HG03135 (cell line): ENCODE measurements at regions not wholly inside any gene's neighbourhood (a gene's known extent, or its start where the extent isn't known, plus 50 kb on each side); places are given as distances from the start of the nearest gene placed in this dataset.
"Not testable (repeated sequence)": the region's sequence is repeated elsewhere in the genome, so short reads cannot be mapped to it uniquely, and the experiment has no call there.

Source experiments
- ATAC-seq: cut with Tn5 transposase; IDR thresholded peaks from one replicate; pipeline ENCODE4 v1.9.1; 2021; ENCODE audit warnings: mild to moderate bottlenecking, moderate library complexity; ENCODE audit not compliant: unreplicated experiment

DNA sequence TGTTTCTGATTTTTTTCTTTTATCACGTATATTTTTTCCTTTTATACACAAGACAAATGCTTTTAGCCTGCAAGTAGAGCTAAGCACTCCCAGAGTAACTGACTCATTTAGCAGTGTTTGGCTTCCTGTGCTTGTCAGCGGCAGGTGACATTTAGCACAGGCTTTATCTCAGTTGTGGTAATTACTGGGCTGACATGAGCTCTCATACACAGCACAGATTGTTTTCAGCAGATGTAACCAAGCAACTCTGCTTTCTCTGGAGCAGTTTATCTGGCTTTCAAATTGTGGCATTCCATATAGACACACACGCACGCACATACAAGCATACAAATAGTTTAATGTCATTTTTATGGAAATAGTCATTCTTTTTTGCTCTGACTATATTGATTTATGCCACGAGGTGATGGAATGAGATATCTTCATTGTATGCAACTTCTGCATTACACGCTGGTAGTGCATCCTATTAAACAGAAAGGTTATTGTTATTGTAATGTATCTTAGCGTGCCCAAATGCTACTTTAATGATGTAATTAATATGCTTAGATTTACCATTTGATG lies 379.0 kb upstream of the GRAMD2B start:
- no peak for ATAC-seq

GRCh38 chr5:126044931-126045565 lies 378.2 kb upstream of the GRAMD2B start:
- ATAC-seq: no peak

- ATAC-seq: no peak
Measured at GRCh38 chr5:126046318-126046717, 376.9 kb upstream of the GRAMD2B start.

DNA sequence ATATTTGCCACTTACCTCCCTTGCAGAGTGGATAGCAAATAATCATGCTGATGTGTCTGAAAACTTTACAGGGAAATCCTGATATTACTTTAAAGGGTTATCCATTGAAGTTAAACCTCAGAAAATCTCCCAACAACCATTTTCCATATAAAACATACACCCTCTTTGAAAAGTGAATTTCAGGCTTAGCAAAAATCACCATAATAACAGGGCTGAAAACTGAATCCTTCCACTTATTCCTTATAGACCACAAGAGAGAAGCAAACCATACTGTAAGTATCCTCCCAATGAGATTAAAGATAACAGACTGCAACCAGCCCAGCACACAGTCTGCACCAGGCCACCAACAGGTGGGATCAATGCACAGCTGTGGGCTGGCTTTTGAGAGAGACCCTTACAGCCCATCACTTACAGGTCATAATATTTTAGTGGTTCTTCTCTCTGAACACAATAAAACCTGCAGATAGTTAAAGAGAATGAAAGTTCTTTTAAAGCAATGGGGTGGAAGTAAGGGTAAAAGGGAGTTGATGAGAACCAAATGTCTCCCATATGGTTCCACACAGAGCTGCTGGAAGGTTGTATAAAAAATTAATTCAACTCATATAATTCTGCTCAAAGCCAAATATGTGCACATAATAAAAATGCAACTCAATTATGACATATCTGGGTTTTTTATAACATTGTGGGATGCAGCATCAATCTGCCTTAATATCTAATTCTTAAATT lies 376.2 kb upstream of the GRAMD2B start:
- no peak for ATAC-seq

GRCh38 chr5:126052120-126052519 lies 371.1 kb upstream of the GRAMD2B start:
- ATAC-seq: no peak

DNA sequence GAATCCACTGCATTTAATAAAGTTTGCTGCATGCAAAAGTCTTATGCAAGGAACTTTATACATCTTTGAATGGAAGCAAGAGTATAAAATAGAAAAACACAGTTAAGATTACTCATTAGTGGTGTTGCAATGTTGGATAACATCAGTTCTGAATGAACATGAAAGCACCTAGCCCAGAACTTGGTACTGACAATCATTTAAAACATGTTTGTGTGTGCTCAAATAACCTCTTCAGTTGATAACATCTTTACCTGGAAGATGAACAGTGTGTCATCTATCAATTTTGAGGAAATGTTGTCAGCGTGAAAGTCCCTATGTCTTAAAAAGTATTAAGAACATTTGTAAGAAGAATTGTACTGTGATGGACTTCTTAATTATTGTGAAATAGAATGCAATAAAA lies 370.4 kb upstream of the GRAMD2B start:
- no peak for ATAC-seq

DNA sequence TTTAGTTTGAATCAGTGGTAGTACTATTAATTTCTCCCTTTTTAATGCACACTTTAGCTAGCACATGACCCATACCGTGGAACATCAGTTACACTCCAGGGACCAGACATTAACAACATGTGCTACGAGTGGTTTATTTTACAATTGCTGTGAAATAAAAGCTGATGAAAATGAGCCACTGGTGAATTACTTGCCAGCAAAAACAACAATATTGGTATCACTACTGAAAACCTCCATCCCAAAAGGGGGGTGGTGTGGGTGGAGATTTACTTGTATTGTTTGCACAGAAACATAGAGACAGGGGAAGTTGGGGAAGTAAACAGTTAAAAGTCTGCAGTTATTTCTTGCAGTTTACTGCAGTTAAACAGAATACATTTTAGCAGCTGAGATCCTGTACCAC lies 369.6 kb upstream of the GRAMD2B start:
- no peak for ATAC-seq

DNA sequence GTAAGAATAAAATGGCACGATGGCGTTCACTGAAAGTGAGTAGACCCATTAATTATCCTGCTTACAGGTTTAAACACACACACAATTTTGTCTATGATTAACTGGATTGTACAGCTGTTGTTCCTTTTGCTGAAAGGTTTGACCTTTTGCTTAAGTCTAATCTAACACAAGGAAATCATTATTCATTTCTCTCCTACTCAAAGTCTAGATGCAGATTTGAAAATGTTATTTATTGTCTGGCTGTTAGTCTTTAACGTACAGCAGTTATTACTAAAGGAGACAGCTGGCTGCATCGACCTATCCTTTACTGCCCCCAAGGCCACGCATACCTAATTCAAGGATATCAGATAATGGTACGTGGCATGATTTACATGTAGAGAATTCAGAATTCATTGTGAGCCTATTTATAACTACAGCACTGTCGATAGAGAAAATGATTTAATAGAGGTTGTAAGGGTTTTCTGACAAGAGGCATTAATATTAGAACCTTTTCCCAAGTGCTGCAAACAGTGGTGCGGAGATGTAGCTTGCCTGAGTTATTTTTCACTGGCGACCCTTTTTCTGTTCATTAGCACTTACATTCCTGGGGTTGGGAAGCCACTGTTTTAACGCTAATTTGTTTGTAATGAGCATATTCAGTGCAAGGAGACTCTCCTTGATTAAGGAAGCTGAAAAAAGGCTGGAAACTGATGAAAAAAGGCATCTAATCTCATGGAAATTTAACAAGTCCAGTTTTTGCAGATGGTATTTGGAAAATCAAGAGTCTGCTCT lies 368.4 kb upstream of the GRAMD2B start:
- no peak for ATAC-seq

DNA sequence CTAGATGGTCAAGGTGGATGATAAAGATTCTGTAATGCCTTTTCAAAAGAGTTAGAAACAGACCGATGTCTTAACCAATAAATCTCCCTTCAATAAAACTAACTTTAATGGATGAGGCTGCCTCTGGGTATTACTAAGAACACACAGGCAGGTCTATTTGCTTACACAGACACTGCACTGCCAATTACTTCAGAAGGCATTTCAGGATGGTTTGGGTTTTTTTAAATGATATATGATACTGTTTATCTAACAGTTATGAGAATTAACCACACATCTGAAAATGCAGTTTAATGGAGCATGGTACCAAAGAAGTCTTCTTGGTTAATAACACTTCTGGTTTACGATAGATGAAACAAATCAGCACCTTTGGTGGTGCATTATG lies 367.9 kb upstream of the GRAMD2B start:
- ATAC-seq: no peak

- no peak for ATAC-seq
Measured at GRCh38 chr5:126056352-126056751, 366.9 kb upstream of the GRAMD2B start.

DNA sequence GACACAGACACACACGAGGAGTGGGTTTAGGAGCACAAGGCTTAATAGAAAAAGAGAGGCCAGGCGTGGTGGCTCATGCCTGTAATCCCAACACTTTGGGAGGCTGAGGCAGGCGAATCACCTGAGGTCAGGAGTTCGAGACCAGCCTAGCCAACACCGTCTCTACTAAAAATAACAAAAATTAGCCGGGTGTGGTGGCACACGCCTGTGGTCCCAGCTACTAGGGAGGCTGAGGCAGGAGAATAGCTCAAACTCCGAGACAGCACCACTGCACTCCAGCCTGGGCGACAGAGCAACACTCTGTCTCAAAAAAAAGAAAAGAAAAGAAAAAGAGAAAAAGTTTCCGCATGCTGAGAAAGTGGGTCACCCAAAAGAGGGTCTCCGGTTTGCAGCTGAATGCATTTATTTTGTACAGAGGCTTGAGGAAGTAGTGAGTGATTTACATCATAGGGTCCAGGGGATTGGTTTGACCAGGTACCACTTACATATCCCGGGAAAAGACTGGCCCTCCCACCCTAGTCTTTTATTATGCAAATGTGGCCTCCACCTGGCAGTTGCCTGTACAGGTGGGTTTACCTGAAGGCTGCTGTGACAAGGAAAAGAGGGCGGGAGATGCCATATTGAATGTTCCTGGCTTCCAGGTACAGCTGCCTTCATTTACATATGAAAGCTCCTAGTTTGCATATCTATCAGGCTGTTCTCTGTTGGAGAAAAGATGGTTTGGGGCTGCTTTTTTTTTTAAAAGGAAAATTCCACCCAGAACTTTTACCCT lies 366.2 kb upstream of the GRAMD2B start:
- ATAC-seq: no peak

DNA sequence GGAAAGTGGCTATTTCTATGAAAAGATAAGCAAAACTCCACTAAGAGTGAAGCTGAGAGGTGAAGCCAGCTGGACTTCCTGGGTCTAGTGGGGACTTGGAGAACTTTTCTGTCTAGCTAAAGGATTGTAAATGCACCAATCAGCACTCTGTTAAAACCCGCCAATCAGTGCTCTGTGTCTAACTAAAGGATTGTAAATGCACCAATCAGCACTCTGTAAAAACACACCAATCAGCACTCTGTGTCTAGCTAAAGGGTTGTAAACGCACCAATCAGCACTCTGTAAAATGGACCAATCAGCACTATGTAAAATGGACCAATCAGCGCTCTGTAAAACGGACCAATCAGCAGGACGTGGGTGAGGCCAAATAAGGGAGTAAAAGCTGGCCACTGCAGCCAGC lies 364.8 kb upstream of the GRAMD2B start:
- not testable (repeated sequence) for ATAC-seq

GRCh38 chr5:126062398-126063221 lies 360.6 kb upstream of the GRAMD2B start:
- ATAC-seq: no peak

DNA sequence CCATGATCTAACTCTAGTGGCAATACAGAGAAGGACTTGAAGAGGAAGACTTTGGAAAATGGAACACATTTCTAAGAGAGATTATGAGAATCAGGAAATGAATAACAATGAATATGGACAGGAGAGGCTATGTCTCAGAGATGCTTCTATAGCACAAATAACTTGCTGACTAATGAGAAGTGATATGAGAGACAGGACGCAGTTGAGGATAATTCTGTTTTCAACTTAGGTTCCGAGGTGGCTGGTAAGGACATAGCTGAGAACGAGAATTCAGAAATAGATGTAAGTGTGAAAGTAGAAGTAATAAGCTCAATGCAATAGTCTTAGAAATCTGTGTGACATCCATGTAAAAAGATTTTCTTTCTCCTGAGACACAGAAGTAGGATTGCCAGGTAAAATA lies 358.1 kb upstream of the GRAMD2B start:
- ATAC-seq: no peak

GRCh38 chr5:126066836-126067235 lies 356.4 kb upstream of the GRAMD2B start:
- no peak for ATAC-seq

DNA sequence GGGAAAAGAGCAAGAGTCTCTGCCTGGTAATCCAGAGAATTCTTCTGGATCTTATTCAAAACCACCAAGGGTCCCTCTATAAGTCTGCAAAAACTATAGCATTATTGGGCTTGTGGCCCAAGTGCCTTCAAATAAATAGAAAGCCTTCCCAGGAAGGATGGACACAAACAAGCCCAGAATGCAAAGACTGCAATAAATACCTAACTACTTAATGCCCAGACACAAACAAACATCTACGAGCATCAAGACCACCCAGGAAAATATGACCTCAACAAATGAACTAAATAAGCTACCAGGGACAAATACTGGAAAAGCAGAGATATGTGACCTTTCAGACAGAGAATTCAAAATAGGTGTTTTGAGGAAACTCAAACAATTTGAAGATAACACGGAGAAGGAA lies 355.8 kb upstream of the GRAMD2B start:
- ATAC-seq: no peak

- no peak for ATAC-seq
Measured at GRCh38 chr5:126069329-126069728, 353.9 kb upstream of the GRAMD2B start.

DNA sequence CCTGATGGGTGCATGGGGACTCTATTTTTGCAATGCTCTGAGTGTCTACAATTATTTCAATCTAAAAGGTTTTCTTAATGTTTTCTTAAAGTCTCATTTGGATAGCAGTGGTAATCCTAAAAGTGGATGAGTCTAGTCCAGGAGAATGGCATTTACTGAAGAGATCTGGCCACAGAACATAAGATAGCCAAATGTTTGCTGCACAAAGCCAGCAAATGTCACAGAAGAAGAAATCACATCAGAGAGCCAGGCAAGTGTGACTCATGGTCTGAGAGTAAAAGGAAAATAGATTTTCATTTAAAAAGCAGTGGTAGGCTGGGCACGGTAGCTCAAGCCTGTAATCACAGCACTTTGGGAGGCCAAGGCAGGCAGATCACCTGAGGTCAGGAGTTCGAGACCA lies 352.7 kb upstream of the GRAMD2B start:
- no peak for ATAC-seq

- ATAC-seq: no peak
Measured at GRCh38 chr5:126074538-126074937, 348.7 kb upstream of the GRAMD2B start.

- no peak for ATAC-seq
Measured at GRCh38 chr5:126079266-126079665, 343.9 kb upstream of the GRAMD2B start.
